Coronary artery (tissue), 2 donors: ENCODE measurements at regions not wholly inside any gene's neighbourhood (a gene's known extent, or its start where the extent isn't known, plus 50 kb on each side); places are given as distances from the start of the nearest gene placed in this dataset.

ENCODE experiments used
- DNase-seq: peaks from one replicate; pipeline ENCODE4 v3.0.0-alpha.2; 2017; ENCODE audit warnings: low spot score
- H3K27ac ChIP-seq, 2 donors: fragments of 200-600 bp; sonication (generic); one replicate each; pipeline ENCODE4 v1.5.1; 2016 to 2019
- H3K4me3 ChIP-seq: fragments of 200-600 bp; sonication (generic); 2 replicates; pipeline ENCODE4 v1.5.1; 2016; ENCODE audit warnings: mild to moderate bottlenecking, moderate library complexity
- TF ChIP-seq, protein P1 (sequence below): fragments of 200-600 bp; sonication (generic); IDR thresholded peaks from one replicate; pipeline ENCODE4 v1.5.1; 2019; ENCODE audit warnings: antibody characterized with exemption

DNA sequence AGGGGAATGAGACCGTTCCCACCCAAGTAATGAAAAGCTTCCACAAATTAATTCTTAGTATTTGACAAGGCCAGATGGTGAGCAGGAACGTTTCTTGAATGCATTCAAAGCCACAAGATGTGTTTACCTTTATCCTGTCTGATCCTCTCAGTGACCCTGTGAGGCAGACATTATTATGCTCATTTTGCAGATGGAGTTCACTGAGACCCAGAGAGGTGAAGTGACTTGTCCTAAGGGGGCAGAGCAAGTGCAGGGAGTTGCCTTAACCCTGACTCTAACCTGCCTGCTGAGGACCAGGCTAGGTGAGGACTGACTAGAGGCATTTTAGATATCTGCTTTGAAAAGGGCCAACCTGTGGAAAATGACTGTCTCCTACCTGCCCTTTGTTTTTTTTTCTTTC is 156.7 kb downstream of the HAPSTR1 start:
- no peak overlapping the region for H3K4me3 ChIP-seq
- no peak for DNase-seq
- TF ChIP-seq, protein P1, sequence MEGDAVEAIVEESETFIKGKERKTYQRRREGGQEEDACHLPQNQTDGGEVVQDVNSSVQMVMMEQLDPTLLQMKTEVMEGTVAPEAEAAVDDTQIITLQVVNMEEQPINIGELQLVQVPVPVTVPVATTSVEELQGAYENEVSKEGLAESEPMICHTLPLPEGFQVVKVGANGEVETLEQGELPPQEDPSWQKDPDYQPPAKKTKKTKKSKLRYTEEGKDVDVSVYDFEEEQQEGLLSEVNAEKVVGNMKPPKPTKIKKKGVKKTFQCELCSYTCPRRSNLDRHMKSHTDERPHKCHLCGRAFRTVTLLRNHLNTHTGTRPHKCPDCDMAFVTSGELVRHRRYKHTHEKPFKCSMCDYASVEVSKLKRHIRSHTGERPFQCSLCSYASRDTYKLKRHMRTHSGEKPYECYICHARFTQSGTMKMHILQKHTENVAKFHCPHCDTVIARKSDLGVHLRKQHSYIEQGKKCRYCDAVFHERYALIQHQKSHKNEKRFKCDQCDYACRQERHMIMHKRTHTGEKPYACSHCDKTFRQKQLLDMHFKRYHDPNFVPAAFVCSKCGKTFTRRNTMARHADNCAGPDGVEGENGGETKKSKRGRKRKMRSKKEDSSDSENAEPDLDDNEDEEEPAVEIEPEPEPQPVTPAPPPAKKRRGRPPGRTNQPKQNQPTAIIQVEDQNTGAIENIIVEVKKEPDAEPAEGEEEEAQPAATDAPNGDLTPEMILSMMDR, result no peak
- no peak overlapping the region for H3K27ac ChIP-seq

DNA sequence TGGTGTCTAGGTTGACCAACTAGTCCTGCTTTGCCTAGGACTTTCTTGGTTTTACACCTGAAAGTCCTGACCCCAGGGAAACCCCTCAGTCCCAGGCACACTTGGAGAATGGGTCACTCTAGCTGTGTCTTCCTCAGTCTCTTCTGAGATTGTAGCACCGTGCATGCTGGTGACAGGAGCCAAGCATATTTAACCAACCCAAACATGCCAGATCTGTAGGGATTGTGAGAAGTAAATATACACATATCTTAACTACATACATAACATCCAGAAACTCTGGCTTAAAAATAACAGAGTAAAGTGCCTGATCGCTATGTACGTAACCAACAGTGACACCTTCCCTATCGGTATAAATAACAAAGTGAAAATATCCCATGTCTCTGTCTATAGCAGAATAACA is 158.1 kb downstream of the HAPSTR1 start:
- no peak overlapping the region for H3K27ac ChIP-seq
- TF ChIP-seq, protein P1, result no peak
- H3K4me3 ChIP-seq, result no peak overlapping the region
- DNase-seq, result no peak

DNA sequence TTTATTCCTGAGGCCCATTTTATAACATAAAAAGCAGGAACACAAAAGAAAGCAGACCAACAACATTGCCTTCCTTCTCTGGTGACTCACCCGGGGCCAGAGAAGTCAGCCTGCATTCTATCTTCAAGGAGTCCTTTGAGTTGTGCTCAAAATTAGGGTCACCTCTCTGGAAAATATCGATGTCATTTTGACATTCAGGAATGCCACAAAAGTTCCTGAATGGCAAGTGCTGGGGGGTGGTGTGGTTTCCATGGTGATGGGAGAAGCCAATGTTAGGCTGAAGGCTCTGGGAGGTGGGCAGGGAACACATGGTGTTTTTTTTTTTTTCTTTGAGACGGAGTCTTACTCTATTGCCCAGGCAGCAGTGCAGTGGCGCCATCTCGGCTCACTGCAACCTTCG is 159.6 kb downstream of the HAPSTR1 start:
- TF ChIP-seq, protein P1, result no peak
- DNase-seq, result no peak
- no peak overlapping the region for H3K27ac ChIP-seq
- no peak overlapping the region for H3K4me3 ChIP-seq

DNA sequence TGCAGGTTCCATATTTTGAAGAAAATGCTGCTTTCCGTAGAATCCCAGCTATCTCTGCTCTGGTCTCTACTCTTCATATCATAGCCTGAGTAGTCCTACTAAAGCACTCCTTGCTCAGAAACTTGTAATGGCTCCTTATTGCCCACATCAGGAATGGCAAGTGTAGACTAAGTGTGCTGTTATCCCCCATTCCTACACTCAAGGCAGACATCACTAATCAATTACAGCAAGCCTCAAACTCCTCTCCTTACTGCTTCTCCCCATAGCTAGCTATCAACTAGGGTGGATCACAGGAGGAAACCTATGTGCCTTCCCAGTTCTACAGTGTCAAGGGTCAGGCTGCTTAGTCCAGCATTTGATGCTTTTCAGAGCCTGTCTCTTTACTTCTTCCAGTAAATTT is 163.4 kb downstream of the HAPSTR1 start:
- DNase-seq, result no peak
- H3K4me3 ChIP-seq, result no peak overlapping the region
- TF ChIP-seq, protein P1, result no peak
- H3K27ac ChIP-seq, result no peak overlapping the region

DNA sequence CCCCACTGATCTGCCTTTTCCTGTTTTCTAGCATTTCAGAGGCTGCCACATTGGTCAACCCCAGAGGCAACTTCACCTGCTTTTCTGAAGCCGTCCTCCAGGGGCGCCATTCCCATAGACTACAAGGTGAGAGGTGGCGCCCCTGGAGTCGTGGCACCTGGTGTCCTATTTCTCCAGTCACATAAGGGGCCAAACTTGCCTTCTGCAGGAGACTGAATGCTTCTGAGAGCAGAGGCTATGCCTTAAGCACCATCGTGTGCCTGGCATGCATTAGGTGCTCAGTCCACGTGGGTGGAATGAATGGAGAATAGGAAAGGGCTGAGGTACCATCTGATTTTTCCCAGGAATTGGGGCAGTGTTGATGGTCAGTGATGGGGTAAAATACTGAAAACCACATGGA is 164.8 kb downstream of the HAPSTR1 start:
- no peak overlapping the region for H3K27ac ChIP-seq
- no peak overlapping the region for H3K4me3 ChIP-seq
- no peak for DNase-seq
- TF ChIP-seq, protein P1, result no peak

DNA sequence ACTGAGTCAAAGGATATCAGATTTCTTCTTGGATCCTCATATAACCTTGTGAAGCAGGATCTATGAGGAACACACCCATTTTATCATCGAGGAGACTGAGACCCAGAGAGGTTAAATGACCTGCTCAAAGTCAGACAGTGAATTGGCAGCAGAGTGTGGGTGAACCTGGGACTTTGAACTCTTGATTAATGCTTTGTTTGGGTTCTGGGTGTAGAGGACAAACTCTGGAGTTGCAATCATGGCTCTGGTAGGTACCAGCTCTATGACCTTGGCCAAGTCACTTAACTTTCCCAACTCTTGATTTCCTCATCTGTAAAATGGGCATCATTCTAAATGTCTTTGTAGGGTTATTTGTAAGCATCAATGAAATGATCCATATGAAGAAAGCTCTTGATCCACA is 166.4 kb downstream of the HAPSTR1 start:
- no peak overlapping the region for H3K4me3 ChIP-seq
- H3K27ac ChIP-seq, result no peak overlapping the region
- DNase-seq, result no peak
- TF ChIP-seq, protein P1, result no peak

DNA sequence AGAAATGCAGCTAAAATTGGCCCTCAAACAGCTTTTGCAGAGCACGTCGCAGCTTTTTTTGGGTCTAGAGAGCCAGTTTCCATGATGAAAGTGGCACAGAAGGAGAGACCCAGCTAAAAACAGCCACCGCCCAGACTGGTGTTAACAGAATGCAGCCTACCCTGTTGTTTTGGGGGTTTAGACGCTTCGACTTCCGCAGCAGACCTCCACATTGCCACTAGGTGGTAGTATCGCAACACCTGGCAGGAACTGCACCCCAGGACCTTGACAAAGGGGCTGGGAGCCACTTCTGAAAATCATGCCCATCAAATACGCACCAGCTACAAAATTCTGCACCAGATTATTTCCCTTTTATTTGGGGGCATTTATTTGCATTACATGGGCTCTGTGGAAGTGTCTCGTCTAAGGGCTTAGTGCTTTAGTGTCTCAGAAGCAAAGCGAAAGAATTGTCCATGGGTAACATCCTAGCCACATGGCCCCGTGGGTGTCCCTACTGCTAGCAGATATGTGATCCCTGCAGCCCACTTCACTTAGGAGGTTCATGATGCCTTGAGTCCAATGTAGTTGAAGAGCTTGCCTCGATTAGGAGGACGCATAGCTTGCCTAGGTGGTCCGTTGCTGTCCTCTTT is 167.1 kb downstream of the HAPSTR1 start:
- Histone ChIP-seq H3K4me3 (no peak overlapping the region), H3K27ac (no peak overlapping the region)
- TF ChIP-seq, protein P1, result peak; percentile 31
- no peak for DNase-seq
